Heart left ventricle (tissue), 16 donors: ENCODE measurements at regions not wholly inside any gene's neighbourhood (a gene's known extent, or its start where the extent isn't known, plus 50 kb on each side); places are given as distances from the start of the nearest gene placed in this dataset.

Source experiments
- ATAC-seq, 4 donors: fragments of 200-7000 bp; cut with Tn5 transposase; one replicate each; pipeline ENCODE4 v1.9.1; 2020 to 2022; ENCODE audit warnings: moderate library complexity in 4 of 4, mild to moderate bottlenecking in 3 of 4, moderate number of reproducible peaks in 1 of 4
- DNase-seq, 5 donors: peaks; one replicate each; pipeline ENCODE4 v3.0.0-alpha.2; 2020
- H3K27ac ChIP-seq, 12 donors: fragments of 200-600 bp; sonication (generic) in 4 of 12; one replicate each; pipeline versions ENCODE4 v1.5.0 to v1.8.0; 2016 to 2022; ENCODE audit warnings: mild to moderate bottlenecking in 2 of 12
- H3K27me3 ChIP-seq, 9 donors: fragments of 200-600 bp; sonication (generic) in 2 of 9; one replicate each; pipeline versions ENCODE4 v1.5.1 to v1.8.0; 2016 to 2022; ENCODE audit warnings: mild to moderate bottlenecking in 3 of 9
- H3K36me3 ChIP-seq, 9 donors: fragments of 200-600 bp; sonication (generic) in 2 of 9; one replicate each; pipeline versions ENCODE4 v1.5.0 to v1.8.0; 2018 to 2022; ENCODE audit warnings: mild to moderate bottlenecking in 2 of 9
- H3K4me1 ChIP-seq, 12 donors: fragments of 200-600 bp; sonication (generic) in 4 of 12; one replicate each; pipeline versions ENCODE4 v1.5.0 to v1.8.0; 2016 to 2022; ENCODE audit warnings: mild to moderate bottlenecking in 3 of 12
- H3K4me3 ChIP-seq, 12 donors: fragments of 200-600 bp; sonication (generic) in 4 of 12; one replicate each; pipeline versions ENCODE4 v1.5.0 to v1.8.0; 2017 to 2022; ENCODE audit warnings: mild to moderate bottlenecking in 9 of 12, moderate library complexity in 4 of 12
- H3K9me3 ChIP-seq, 12 donors: fragments of 200-600 bp; sonication (generic) in 4 of 12; one replicate each; pipeline versions ENCODE4 v1.5.0 to v1.8.0; 2016 to 2022; ENCODE audit warnings: mild to moderate bottlenecking in 1 of 12
- POLR2A ChIP-seq, 2 donors: fragments of 450-650 bp; IDR thresholded peaks; one replicate each; pipeline ENCODE4 v1.6.1; 2017; ENCODE audit warnings: antibody characterized with exemption in 2 of 2, mild to moderate bottlenecking in 2 of 2, moderate library complexity in 2 of 2
- WGBS, 4 donors: extraction: QIAGEN DNeasy Blood & Tissue Kit in 2 of 4; methylation state at CpG; one replicate each; pipeline versions ENCODE4 v1.1.5 to v1.1.7; 2013 to 2018; 5-methylcytosine and 5-hydroxymethylcytosine counted together
- intact Hi-C, 10 donors: fragments of 100-400 bp; cut with DNase I; formaldehyde crosslinking; loops; one replicate each; pipeline versions ENCODE4 v1.11.1 to v1.14.2; 2022
- TF ChIP-seq, protein P1 (sequence below), 12 donors: fragments of 200-600 bp; sonication (generic) in 4 of 12; IDR thresholded peaks; one replicate each; pipeline versions ENCODE4 v1.5.0 to v1.8.0; 2018 to 2022; ENCODE audit warnings: antibody characterized with exemption in 12 of 12, mild to moderate bottlenecking in 5 of 12
- donor health status: ischemic (EF 13 %, LVEDD 7.1; RV severe dilation, severe dysfunction).
- donor health status: healthy with polysubstance abuse.
- donor health status: DM: no; HTN: yes; CAD: no.
- donor health status: DM: no; HTN: no; CAD: no.
- donor health status: ischemic (EF 25% LVEDD 6.9; RV normal size, moderate dysfunction).
- donor health status: ischemic (EF 25% LVEDD 5.7; RV mildly dilated, moderate dysfunction).
- donor health status: healthy.
- donor health status: DM: yes; HTN: yes; CAD: no.
- donor health status: ischemic (EF 35%, LVEDD 5.7; RV mildly dilated, moderate dysfunction).
- donor health status: nonischemic (EF 11% LVEDD 7.7; RV severe dilation, severe dysfunction).
- donor health status: DM: yes; HTN: yes; CAD: no.
- donor health status: PGD.
- donor health status: ischemic (EF 29% LVEDD 5.4; RV normal size, mild dysfunction).
- donor health status: nonischemic (EF 23%, LVEDD 6.1; RV moderate dilation, normal function).

- Histone ChIP-seq H3K9me3 (no peaks in the 10 kb centered on the region), H3K27ac (no peak overlapping the region), H3K36me3 (no peaks in the 10 kb centered on the region), H3K4me1 (peaks cover 0 to 6% (median 0%) of the 10 kb centered on the region in 12 donors), H3K4me3 (no peak overlapping the region), H3K27me3 (peaks cover 0 to 12% (median 0%) of the 10 kb centered on the region in 9 donors)
- 62 to 69% (median 66%) methylated on average over 11 of the region's 11 CpGs for WGBS, 4 donors
- TF ChIP-seq, protein P1, sequence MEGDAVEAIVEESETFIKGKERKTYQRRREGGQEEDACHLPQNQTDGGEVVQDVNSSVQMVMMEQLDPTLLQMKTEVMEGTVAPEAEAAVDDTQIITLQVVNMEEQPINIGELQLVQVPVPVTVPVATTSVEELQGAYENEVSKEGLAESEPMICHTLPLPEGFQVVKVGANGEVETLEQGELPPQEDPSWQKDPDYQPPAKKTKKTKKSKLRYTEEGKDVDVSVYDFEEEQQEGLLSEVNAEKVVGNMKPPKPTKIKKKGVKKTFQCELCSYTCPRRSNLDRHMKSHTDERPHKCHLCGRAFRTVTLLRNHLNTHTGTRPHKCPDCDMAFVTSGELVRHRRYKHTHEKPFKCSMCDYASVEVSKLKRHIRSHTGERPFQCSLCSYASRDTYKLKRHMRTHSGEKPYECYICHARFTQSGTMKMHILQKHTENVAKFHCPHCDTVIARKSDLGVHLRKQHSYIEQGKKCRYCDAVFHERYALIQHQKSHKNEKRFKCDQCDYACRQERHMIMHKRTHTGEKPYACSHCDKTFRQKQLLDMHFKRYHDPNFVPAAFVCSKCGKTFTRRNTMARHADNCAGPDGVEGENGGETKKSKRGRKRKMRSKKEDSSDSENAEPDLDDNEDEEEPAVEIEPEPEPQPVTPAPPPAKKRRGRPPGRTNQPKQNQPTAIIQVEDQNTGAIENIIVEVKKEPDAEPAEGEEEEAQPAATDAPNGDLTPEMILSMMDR (IDR thresholded peaks at IDR 0.05) = no peak
- no peak for TF ChIP-seq POLR2A (IDR thresholded peaks at IDR 0.05)
- intact Hi-C loops = no loop called here
- ATAC-seq = no peak
- no peak for DNase-seq
Measured at GRCh38 chr3:14329116-14329830, 73.1 kb upstream of the SLC6A6 start.

- H3K9me3 ChIP-seq = no peaks in the 10 kb centered on the region
- WGBS, 4 donors = 83 to 94% (median 87%) methylated on average over 7 of the region's 7 CpGs
- DNase-seq (no peak), ATAC-seq (no peak)
- intact Hi-C loops = no loop called here
- TF ChIP-seq, protein P1 (IDR thresholded peaks at IDR 0.05) = no peak
- no peak for TF ChIP-seq POLR2A (IDR thresholded peaks at IDR 0.05)
- H3K27me3 ChIP-seq = peaks cover 0 to 12% (median 0%) of the 10 kb centered on the region in 9 donors
- H3K36me3 ChIP-seq = no peaks in the 10 kb centered on the region
- peaks cover 0 to under 1% (median 0%) of the 10 kb centered on the region in 12 donors for H3K4me1 ChIP-seq
- no peak overlapping the region for H3K27ac ChIP-seq
- no peak overlapping the region for H3K4me3 ChIP-seq
Measured at GRCh38 chr3:14329842-14330241, 72.6 kb upstream of the SLC6A6 start.

- no peak overlapping the region for H3K27ac ChIP-seq
- DNase-seq (peak in 1 of 5 donors; percentile 10), ATAC-seq (no peak)
- H3K4me1 ChIP-seq = no peaks in the 10 kb centered on the region
- H3K27me3 ChIP-seq = peaks cover 0 to 12% (median 0%) of the 10 kb centered on the region in 9 donors
- no peak overlapping the region for H3K4me3 ChIP-seq
- TF ChIP-seq, protein P1 (IDR thresholded peaks at IDR 0.05) = no peak
- no peak for TF ChIP-seq POLR2A (IDR thresholded peaks at IDR 0.05)
- no peaks in the 10 kb centered on the region for H3K36me3 ChIP-seq
- no peaks in the 10 kb centered on the region for H3K9me3 ChIP-seq
- WGBS, 4 donors = 85 to 90% (median 89%) methylated on average over 7 to 10 of the region's 10 CpGs
- intact Hi-C loops = no loop called here
Measured at GRCh38 chr3:14330508-14330907, 71.9 kb upstream of the SLC6A6 start.

GRCh38 chr3:14331251-14331650, 71.2 kb upstream of the SLC6A6 start:
- H3K27me3 ChIP-seq = peaks cover 0 to 15% (median 0%) of the 10 kb centered on the region in 9 donors
- H3K27ac ChIP-seq = no peak overlapping the region
- intact Hi-C loops = no loop called here
- DNase-seq (no peak), ATAC-seq (no peak)
- no peaks in the 10 kb centered on the region for H3K4me1 ChIP-seq
- WGBS, 4 donors = 91 to 95% (median 91%) methylated on average over 6 of the region's 6 CpGs
- no peaks in the 10 kb centered on the region for H3K9me3 ChIP-seq
- H3K4me3 ChIP-seq = no peak overlapping the region
- H3K36me3 ChIP-seq = no peaks in the 10 kb centered on the region
- TF ChIP-seq, protein P1 (IDR thresholded peaks at IDR 0.05) = no peak
- TF ChIP-seq POLR2A (IDR thresholded peaks at IDR 0.05) = no peak
